T1000 (cell line): ENCODE measurements at regions not wholly inside any gene's neighbourhood (a gene's known extent, or its start where the extent isn't known, plus 50 kb on each side); places are given as distances from the start of the nearest gene placed in this dataset.

Experiments used
- DNase-seq: peaks from one replicate; lab custom pipeline; 2025; ENCODE audit warnings: mixed read lengths; lab: John Stamatoyannopoulos, UW

GRCh38 chr2:146238254-146238966 is 1606.4 kb upstream of the ACVR2A start:
- DNase-seq = no peak

GRCh38 chr2:146235158-146235557 is 1609.7 kb upstream of the ACVR2A start:
- no peak for DNase-seq

GRCh38 chr2:146229508-146230155 is 1615.2 kb upstream of the ACVR2A start:
- DNase-seq = no peak

GRCh38 chr2:146228466-146229058 is 1616.3 kb upstream of the ACVR2A start:
- DNase-seq = no peak

GRCh38 chr2:146228020-146228393 is 1616.8 kb upstream of the ACVR2A start:
- no peak for DNase-seq

GRCh38 chr2:146227152-146228019 is 1617.4 kb upstream of the ACVR2A start:
- DNase-seq = no peak

- DNase-seq = no peak
Observed at GRCh38 chr2:146226077-146226476, 1618.8 kb upstream of the ACVR2A start.

GRCh38 chr2:146221826-146222225 is 1623.0 kb upstream of the ACVR2A start:
- no peak for DNase-seq

- no peak for DNase-seq
Observed at GRCh38 chr2:146220957-146221356, 1623.9 kb upstream of the ACVR2A start.

GRCh38 chr2:146214394-146214929 is 1630.4 kb upstream of the ACVR2A start:
- no peak for DNase-seq

GRCh38 chr2:146213674-146214073 is 1631.2 kb upstream of the ACVR2A start:
- no peak for DNase-seq

- DNase-seq = no peak
Observed at GRCh38 chr2:146212602-146213001, 1632.2 kb upstream of the ACVR2A start.

- DNase-seq = no peak
Observed at GRCh38 chr2:146209842-146210275, 1635.0 kb upstream of the ACVR2A start.

GRCh38 chr2:146207901-146208300 is 1636.9 kb upstream of the ACVR2A start:
- DNase-seq = no peak

GRCh38 chr2:146207417-146207816 is 1637.4 kb upstream of the ACVR2A start:
- DNase-seq = no peak

- no peak for DNase-seq
Observed at GRCh38 chr2:146203064-146203624, 1641.7 kb upstream of the ACVR2A start.

- no peak for DNase-seq
Observed at GRCh38 chr2:146193619-146194018, 1651.2 kb upstream of the ACVR2A start.

GRCh38 chr2:146189541-146189940 is 1655.3 kb upstream of the ACVR2A start:
- no peak for DNase-seq

- no peak for DNase-seq
Observed at GRCh38 chr2:146173934-146174333, 1654.0 kb upstream of the ZEB2 start.

GRCh38 chr2:146161256-146161882 is 1641.5 kb upstream of the ZEB2 start:
- DNase-seq = no peak

GRCh38 chr2:146158072-146158674 is 1638.3 kb upstream of the ZEB2 start:
- DNase-seq = no peak
